ENCODE measurements at regions not wholly inside any gene's neighbourhood (a gene's known extent, or its start where the extent isn't known, plus 50 kb on each side); places are given as distances from the start of the nearest gene placed in this dataset.

GRCh38 chr2:64338910-64339500 is 115.0 kb upstream of the LGALSL start:
- DNase-seq (ENCODE audit: low spot score), result no peak

- no peak for DNase-seq (ENCODE audit: low spot score)
Measured at GRCh38 chr2:64341461-64341860, 112.5 kb upstream of the LGALSL start.

- DNase-seq (ENCODE audit: low spot score), result no peak
Measured at GRCh38 chr2:64342195-64343099, 111.5 kb upstream of the LGALSL start.

- DNase-seq (ENCODE audit: low spot score), result no peak
Measured at GRCh38 chr2:64344999-64345576, 108.9 kb upstream of the LGALSL start.

- no peak for DNase-seq (ENCODE audit: low spot score)
Measured at GRCh38 chr2:64345998-64346397, 108.0 kb upstream of the LGALSL start.

GRCh38 chr2:64348386-64349130 is 105.4 kb upstream of the LGALSL start:
- peak; percentile 54 for DNase-seq (ENCODE audit: low spot score)

- DNase-seq (ENCODE audit: low spot score), result no peak
Measured at GRCh38 chr2:64349131-64349530, 104.8 kb upstream of the LGALSL start.

- no peak for DNase-seq (ENCODE audit: low spot score)
Measured at GRCh38 chr2:64350996-64351395, 103.0 kb upstream of the LGALSL start.

GRCh38 chr2:64352292-64352691 is 101.7 kb upstream of the LGALSL start:
- no peak for DNase-seq (ENCODE audit: low spot score)

- DNase-seq (ENCODE audit: low spot score), result peak; percentile 80
Measured at GRCh38 chr2:64354857-64355680, 98.9 kb upstream of the LGALSL start.

- no peak for DNase-seq (ENCODE audit: low spot score)
Measured at GRCh38 chr2:64356906-64357305, 97.1 kb upstream of the LGALSL start.

- no peak for DNase-seq (ENCODE audit: low spot score)
Measured at GRCh38 chr2:64359171-64359891, 94.6 kb upstream of the LGALSL start.

- peak; percentile 95 for DNase-seq (ENCODE audit: low spot score)
Measured at GRCh38 chr2:64359892-64360657, 93.9 kb upstream of the LGALSL start.

- DNase-seq (ENCODE audit: low spot score), result no peak
Measured at GRCh38 chr2:64361151-64361938, 92.6 kb upstream of the LGALSL start.

GRCh38 chr2:64362562-64363026 is 91.4 kb upstream of the LGALSL start:
- DNase-seq (ENCODE audit: low spot score), result no peak

GRCh38 chr2:64363140-64363539 is 90.8 kb upstream of the LGALSL start:
- DNase-seq (ENCODE audit: low spot score), result no peak

GRCh38 chr2:64363848-64364247 is 90.1 kb upstream of the LGALSL start:
- no peak for DNase-seq (ENCODE audit: low spot score)

GRCh38 chr2:64367444-64368232 is 86.3 kb upstream of the LGALSL start:
- no peak for DNase-seq (ENCODE audit: low spot score)
